Coronary artery (tissue), 2 donors: ENCODE measurements at regions not wholly inside any gene's neighbourhood (a gene's known extent, or its start where the extent isn't known, plus 50 kb on each side); places are given as distances from the start of the nearest gene placed in this dataset.

ENCODE experiments used
- DNase-seq: peaks from one replicate; pipeline ENCODE4 v3.0.0-alpha.2; 2017; ENCODE audit warnings: low spot score
- H3K27ac ChIP-seq, 2 donors: fragments of 200-600 bp; sonication (generic); one replicate each; pipeline ENCODE4 v1.5.1; 2016 to 2019
- H3K4me3 ChIP-seq: fragments of 200-600 bp; sonication (generic); 2 replicates; pipeline ENCODE4 v1.5.1; 2016; ENCODE audit warnings: mild to moderate bottlenecking, moderate library complexity
- TF ChIP-seq, protein P1 (sequence below): fragments of 200-600 bp; sonication (generic); IDR thresholded peaks from one replicate; pipeline ENCODE4 v1.5.1; 2019; ENCODE audit warnings: antibody characterized with exemption

GRCh38 chr9:82104252-82104651 is 115.7 kb downstream of the SPATA31D1 start:
- DNase-seq, result no peak
- H3K4me3 ChIP-seq, result no peak overlapping the region
- no peak overlapping the region for H3K27ac ChIP-seq
- TF ChIP-seq, protein P1, sequence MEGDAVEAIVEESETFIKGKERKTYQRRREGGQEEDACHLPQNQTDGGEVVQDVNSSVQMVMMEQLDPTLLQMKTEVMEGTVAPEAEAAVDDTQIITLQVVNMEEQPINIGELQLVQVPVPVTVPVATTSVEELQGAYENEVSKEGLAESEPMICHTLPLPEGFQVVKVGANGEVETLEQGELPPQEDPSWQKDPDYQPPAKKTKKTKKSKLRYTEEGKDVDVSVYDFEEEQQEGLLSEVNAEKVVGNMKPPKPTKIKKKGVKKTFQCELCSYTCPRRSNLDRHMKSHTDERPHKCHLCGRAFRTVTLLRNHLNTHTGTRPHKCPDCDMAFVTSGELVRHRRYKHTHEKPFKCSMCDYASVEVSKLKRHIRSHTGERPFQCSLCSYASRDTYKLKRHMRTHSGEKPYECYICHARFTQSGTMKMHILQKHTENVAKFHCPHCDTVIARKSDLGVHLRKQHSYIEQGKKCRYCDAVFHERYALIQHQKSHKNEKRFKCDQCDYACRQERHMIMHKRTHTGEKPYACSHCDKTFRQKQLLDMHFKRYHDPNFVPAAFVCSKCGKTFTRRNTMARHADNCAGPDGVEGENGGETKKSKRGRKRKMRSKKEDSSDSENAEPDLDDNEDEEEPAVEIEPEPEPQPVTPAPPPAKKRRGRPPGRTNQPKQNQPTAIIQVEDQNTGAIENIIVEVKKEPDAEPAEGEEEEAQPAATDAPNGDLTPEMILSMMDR, result no peak

DNA sequence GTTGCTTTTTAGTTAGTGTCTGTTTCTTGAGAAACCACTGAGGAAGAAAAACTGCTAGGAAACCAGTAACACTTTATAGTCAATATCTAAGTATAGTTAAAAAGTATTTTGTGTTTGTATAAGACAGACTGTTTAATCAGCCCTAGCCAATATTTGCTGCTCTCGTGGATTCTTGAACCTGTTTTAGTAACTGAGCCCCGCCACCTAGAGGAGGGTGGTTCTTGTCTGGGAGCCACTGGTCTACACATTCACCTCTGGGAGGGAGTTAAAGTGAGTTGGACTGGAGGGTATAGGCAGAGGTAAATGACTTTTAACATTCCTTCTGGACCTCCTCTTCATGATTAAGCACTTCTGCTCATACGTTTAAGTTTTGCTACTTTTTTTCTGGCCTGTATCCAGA is 117.2 kb downstream of the SPATA31D1 start:
- TF ChIP-seq, protein P1, result no peak
- Histone ChIP-seq H3K4me3 (no peak overlapping the region), H3K27ac (no peak overlapping the region)
- no peak for DNase-seq

DNA sequence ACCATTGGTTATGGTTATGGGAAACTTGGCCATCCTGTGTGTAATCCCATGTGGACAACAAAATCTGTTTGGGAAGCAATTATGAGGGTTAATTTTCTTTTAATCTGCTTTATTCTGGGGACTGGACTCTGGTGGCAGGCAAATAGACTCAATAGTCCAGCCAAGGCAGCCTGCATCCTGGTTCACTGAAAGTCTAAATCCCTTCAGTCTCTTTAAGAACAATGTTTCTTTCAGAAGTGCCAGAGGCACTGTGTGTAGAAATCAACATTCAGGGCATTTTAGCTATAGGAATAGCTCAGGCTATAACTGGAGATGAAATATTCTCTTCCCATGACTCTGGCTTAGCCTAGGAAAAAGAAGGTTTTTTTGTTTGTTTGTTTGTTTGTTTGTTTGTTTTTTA is 118.0 kb downstream of the SPATA31D1 start:
- no peak for DNase-seq
- TF ChIP-seq, protein P1, result no peak
- H3K4me3 ChIP-seq, result no peak overlapping the region
- no peak overlapping the region for H3K27ac ChIP-seq

GRCh38 chr9:82108474-82108873 is 119.9 kb downstream of the SPATA31D1 start:
- DNase-seq, result no peak
- Histone ChIP-seq H3K4me3 (no peak overlapping the region), H3K27ac (no peak overlapping the region)
- TF ChIP-seq, protein P1, result no peak

DNA sequence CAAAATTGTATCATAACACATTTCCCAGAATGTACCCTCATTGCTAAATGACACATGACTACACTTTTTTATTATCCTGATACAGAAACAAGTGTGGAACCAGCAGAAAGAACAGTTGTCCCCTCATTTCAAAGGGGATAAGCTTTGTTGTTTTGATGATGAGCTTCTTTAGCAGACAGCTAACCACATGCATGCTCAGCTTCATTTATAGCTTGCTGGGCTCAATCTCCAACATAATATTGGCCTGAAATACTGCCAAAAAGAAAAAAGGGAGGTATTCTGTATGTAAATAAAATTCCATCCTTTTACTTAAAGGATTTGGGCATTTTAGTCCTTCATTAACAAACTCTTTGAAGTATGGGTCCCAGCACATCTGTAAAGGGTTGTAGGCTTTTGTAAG is 120.4 kb downstream of the SPATA31D1 start:
- no peak for DNase-seq
- Histone ChIP-seq H3K4me3 (no peak overlapping the region), H3K27ac (no peak overlapping the region)
- TF ChIP-seq, protein P1, result no peak

- DNase-seq, result no peak
- TF ChIP-seq, protein P1, result no peak
Measured at GRCh38 chr9:82109626-82110025, 121.1 kb downstream of the SPATA31D1 start.

DNA sequence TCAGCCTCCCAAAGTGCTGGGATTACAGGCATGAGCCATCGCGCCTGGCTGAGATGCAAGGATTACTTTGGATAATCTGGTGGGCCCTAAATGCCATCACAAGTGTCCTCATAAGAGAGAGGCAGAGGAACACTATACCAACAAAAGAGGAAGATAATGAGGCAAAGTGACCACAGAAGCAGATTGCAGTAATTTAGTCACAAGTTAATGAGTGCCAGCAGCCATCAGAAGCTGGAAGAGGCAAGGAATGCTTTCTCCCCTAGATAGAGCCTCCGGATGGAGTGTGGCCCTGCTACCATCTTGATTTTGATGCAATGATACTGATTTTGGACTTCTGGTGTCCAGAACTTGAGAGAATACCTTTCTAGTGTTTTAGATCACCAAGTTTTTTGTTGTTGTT is 122.3 kb downstream of the SPATA31D1 start:
- DNase-seq, result no peak
- no peak overlapping the region for H3K4me3 ChIP-seq
- H3K27ac ChIP-seq, result no peak overlapping the region
- TF ChIP-seq, protein P1, result no peak

More at GRCh38 chr9:82109626-82110025, 121.1 kb downstream of the SPATA31D1 start:
- no peak overlapping the region for H3K27ac ChIP-seq
- H3K4me3 ChIP-seq, result no peak overlapping the region
